H9 (cell line): ENCODE measurements at regions not wholly inside any gene's neighbourhood (a gene's known extent, or its start where the extent isn't known, plus 50 kb on each side); places are given as distances from the start of the nearest gene placed in this dataset.

ENCODE experiments used
- DNase-seq: peaks from one replicate; pipeline ENCODE4 v3.0.0-alpha.2; 2017
- H2AFZ ChIP-seq: one replicate; pipeline ENCODE4 v1.6.1; 2013; ENCODE audit warnings: mild to moderate bottlenecking, low read length, control low read depth, moderate library complexity
- H2AK5ac ChIP-seq: 2 replicates; pipeline ENCODE4 v1.6.1; 2013; ENCODE audit warnings: low read length, control low read depth, mixed read lengths; ENCODE audit not compliant: insufficient read length
- H2BK120ac ChIP-seq: one replicate; pipeline ENCODE4 v1.6.1; 2013; ENCODE audit warnings: low read depth, mild to moderate bottlenecking, low read length, control low read depth, inconsistent platforms; ENCODE audit not compliant: poor library complexity, severe bottlenecking
- H2BK12ac ChIP-seq: 2 replicates; pipeline ENCODE4 v1.6.1; 2013; ENCODE audit warnings: low read length, control low read depth, mixed read lengths, low read depth; ENCODE audit not compliant: insufficient read length
- H2BK15ac ChIP-seq: 2 replicates; pipeline ENCODE4 v1.6.1; 2013; ENCODE audit warnings: low read depth, low read length, control low read depth
- H2BK20ac ChIP-seq: one replicate; pipeline ENCODE4 v1.6.1; 2013; ENCODE audit warnings: low read depth, mild to moderate bottlenecking, low read length, control low read depth, inconsistent platforms; ENCODE audit not compliant: poor library complexity, severe bottlenecking
- H2BK5ac ChIP-seq: 2 replicates; pipeline ENCODE4 v1.6.1; 2013; ENCODE audit warnings: low read length, control low read depth, mixed read lengths; ENCODE audit not compliant: insufficient read length
- H3K14ac ChIP-seq: 2 replicates; pipeline ENCODE4 v1.6.1; 2013; ENCODE audit warnings: low read length, control low read depth; ENCODE audit not compliant: insufficient read depth
- H3K18ac ChIP-seq: 2 replicates; pipeline ENCODE4 v1.6.1; 2013; ENCODE audit warnings: low read depth, mild to moderate bottlenecking, mixed read lengths, low read length, control low read depth; ENCODE audit not compliant: insufficient read length
- H3K23ac ChIP-seq: 2 replicates; pipeline ENCODE4 v1.6.1; 2013; ENCODE audit warnings: low read length, control low read depth, mixed read lengths, low read depth; ENCODE audit not compliant: insufficient read length
- H3K23me2 ChIP-seq: 2 replicates; pipeline ENCODE4 v1.6.1; 2013; ENCODE audit warnings: low read depth, mild to moderate bottlenecking, mixed read lengths, low read length, control low read depth; ENCODE audit not compliant: insufficient read length, poor library complexity, severe bottlenecking
- H3K27ac ChIP-seq: 2 replicates; pipeline ENCODE4 v1.5.1; 2013; ENCODE audit warnings: low read length, control low read depth, mixed read lengths, low read depth; ENCODE audit not compliant: insufficient read length
- H3K27me3 ChIP-seq: 2 replicates; pipeline ENCODE4 v1.6.1; 2013; ENCODE audit warnings: low read length, control low read depth, inconsistent platforms; ENCODE audit not compliant: insufficient read depth
- H3K4ac ChIP-seq: 2 replicates; pipeline ENCODE4 v1.6.1; 2013; ENCODE audit warnings: low read depth, mild to moderate bottlenecking, control low read depth, inconsistent platforms, low read length, moderate library complexity
- H3K4me1 ChIP-seq: 2 replicates; pipeline ENCODE4 v1.6.1; 2013; ENCODE audit warnings: low read length, control low read depth, inconsistent platforms; ENCODE audit not compliant: insufficient read depth
- H3K4me2 ChIP-seq: 2 replicates; pipeline ENCODE4 v1.6.1; 2013; ENCODE audit warnings: low read length, control low read depth, mixed read lengths; ENCODE audit not compliant: insufficient read length, insufficient read depth
- H3K56ac ChIP-seq: 2 replicates; pipeline ENCODE4 v1.6.1; 2013; ENCODE audit warnings: low read depth, mild to moderate bottlenecking, mixed read lengths, low read length, control low read depth; ENCODE audit not compliant: insufficient read length
- H3K79me1 ChIP-seq: 2 replicates; pipeline ENCODE4 v1.6.1; 2013; ENCODE audit warnings: low read depth, mild to moderate bottlenecking, moderate library complexity, low read length, control low read depth, inconsistent platforms; ENCODE audit not compliant: insufficient read depth, poor library complexity, severe bottlenecking
- H3K79me2 ChIP-seq: 2 replicates; pipeline ENCODE4 v1.6.1; 2013; ENCODE audit warnings: low read length, control low read depth, inconsistent platforms; ENCODE audit not compliant: insufficient read depth
- H3K9ac ChIP-seq: 2 replicates; pipeline ENCODE4 v1.6.1; 2013; ENCODE audit warnings: low read length, control low read depth, mixed read lengths; ENCODE audit not compliant: insufficient read length; ENCODE audit errors: extremely low read depth
- H3K9me3 ChIP-seq: one replicate; pipeline ENCODE4 v1.6.1; 2013; ENCODE audit warnings: low read depth, low read length, inconsistent platforms; ENCODE audit not compliant: control insufficient read depth
- H3T11ph ChIP-seq: one replicate; pipeline ENCODE4 v1.6.1; 2013; ENCODE audit warnings: mild to moderate bottlenecking, low read length, control low read depth, inconsistent platforms
- H4K20me1 ChIP-seq: one replicate; pipeline ENCODE4 v1.6.1; 2013; ENCODE audit not compliant: control insufficient read depth, insufficient read length, insufficient read depth
- H4K5ac ChIP-seq: 2 replicates; pipeline ENCODE4 v1.6.1; 2013; ENCODE audit warnings: low read depth, mild to moderate bottlenecking, mixed read lengths, low read length, control low read depth; ENCODE audit not compliant: insufficient read length
- H4K8ac ChIP-seq: replicated peaks from 2 replicates; pipeline ENCODE4 v1.6.1; 2013; ENCODE audit warnings: low read length, control low read depth, mixed read lengths, low read depth; ENCODE audit not compliant: insufficient read length
- H4K91ac ChIP-seq: 2 replicates; pipeline ENCODE4 v1.6.1; 2013; ENCODE audit warnings: low read depth, mild to moderate bottlenecking, moderate library complexity, mixed read lengths, low read length, control low read depth; ENCODE audit not compliant: insufficient read length
- H3K27ac Mint-ChIP-seq, 3 experiments: 2 replicates in 2 of 3; 3 replicates in 1 of 3; pipeline ENCODE4 v1.8.0; 2020 to 2021; ENCODE audit warnings: mixed read lengths in 3 of 3, mild to moderate bottlenecking in 1 of 3, moderate library complexity in 1 of 3
- H3K27me3 Mint-ChIP-seq: 2 replicates; pipeline ENCODE4 v1.8.0; 2021; ENCODE audit warnings: low read depth, mild to moderate bottlenecking, moderate library complexity, mixed read lengths
- H3K36me3 Mint-ChIP-seq, 3 experiments: 2 replicates in 2 of 3; 3 replicates in 1 of 3; pipeline ENCODE4 v1.8.0; 2020 to 2021; ENCODE audit warnings: low read depth in 3 of 3, mixed read lengths in 3 of 3; ENCODE audit not compliant: insufficient read depth in 1 of 3
- H3K4me1 Mint-ChIP-seq, 2 experiments: 2 replicates each; pipeline ENCODE4 v1.8.0; 2020; ENCODE audit warnings: mixed read lengths in 2 of 2
- H3K4me3 Mint-ChIP-seq, 2 experiments: 2 replicates in 1 of 2; 3 replicates in 1 of 2; pipeline ENCODE4 v1.8.0; 2020 to 2021; ENCODE audit warnings: mild to moderate bottlenecking in 2 of 2, mixed read lengths in 2 of 2, moderate library complexity in 1 of 2
- H3K9me3 Mint-ChIP-seq, 2 experiments: 2 replicates in 1 of 2; 3 replicates in 1 of 2; pipeline ENCODE4 v1.8.0; 2020; ENCODE audit warnings: mild to moderate bottlenecking in 2 of 2, mixed read lengths in 2 of 2, moderate library complexity in 1 of 2
- TF ChIP-seq, protein P1 (sequence below): fragments of 200-600 bp; sonication (generic); conservative IDR thresholded peaks from 3 replicates; pipeline ENCODE4 v1.8.0; 2021; ENCODE audit warnings: antibody characterized with exemption, mild to moderate bottlenecking

GRCh38 chr4:107216379-107216778 lies 180.3 kb upstream of the DKK2 start:
- no peak overlapping the region for H3K56ac ChIP-seq
- TF ChIP-seq, protein P1, sequence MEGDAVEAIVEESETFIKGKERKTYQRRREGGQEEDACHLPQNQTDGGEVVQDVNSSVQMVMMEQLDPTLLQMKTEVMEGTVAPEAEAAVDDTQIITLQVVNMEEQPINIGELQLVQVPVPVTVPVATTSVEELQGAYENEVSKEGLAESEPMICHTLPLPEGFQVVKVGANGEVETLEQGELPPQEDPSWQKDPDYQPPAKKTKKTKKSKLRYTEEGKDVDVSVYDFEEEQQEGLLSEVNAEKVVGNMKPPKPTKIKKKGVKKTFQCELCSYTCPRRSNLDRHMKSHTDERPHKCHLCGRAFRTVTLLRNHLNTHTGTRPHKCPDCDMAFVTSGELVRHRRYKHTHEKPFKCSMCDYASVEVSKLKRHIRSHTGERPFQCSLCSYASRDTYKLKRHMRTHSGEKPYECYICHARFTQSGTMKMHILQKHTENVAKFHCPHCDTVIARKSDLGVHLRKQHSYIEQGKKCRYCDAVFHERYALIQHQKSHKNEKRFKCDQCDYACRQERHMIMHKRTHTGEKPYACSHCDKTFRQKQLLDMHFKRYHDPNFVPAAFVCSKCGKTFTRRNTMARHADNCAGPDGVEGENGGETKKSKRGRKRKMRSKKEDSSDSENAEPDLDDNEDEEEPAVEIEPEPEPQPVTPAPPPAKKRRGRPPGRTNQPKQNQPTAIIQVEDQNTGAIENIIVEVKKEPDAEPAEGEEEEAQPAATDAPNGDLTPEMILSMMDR: no peak
- no peak overlapping the region for H3K27ac Mint-ChIP-seq

More at GRCh38 chr4:107216379-107216778, 180.3 kb upstream of the DKK2 start:
- Histone ChIP-seq H3K9me3 (no peaks in the 10 kb centered on the region), H3K23me2 (no peaks in the 10 kb centered on the region), H4K5ac (no peak overlapping the region), H3K27ac (no peak overlapping the region), H3T11ph (no peak overlapping the region), H3K23ac (no peak overlapping the region), H2BK120ac (no peak overlapping the region), H3K9ac (no peak overlapping the region), H4K20me1 (no peaks in the 10 kb centered on the region), H3K4ac (no peak overlapping the region), H3K4me1 (no peaks in the 10 kb centered on the region), H2BK20ac (no peak overlapping the region), H3K14ac (no peak overlapping the region), H3K18ac (no peak overlapping the region), H4K91ac (no peak overlapping the region), H2BK12ac (no peak overlapping the region), H3K27me3 (no peaks in the 10 kb centered on the region), H2AK5ac (no peak overlapping the region), H2BK15ac (no peak overlapping the region), H2AFZ (no peak overlapping the region), H2BK5ac (no peak overlapping the region), H3K79me2 (no peaks in the 10 kb centered on the region), H4K8ac (no peak overlapping the region), H3K79me1 (no peaks in the 10 kb centered on the region), H3K4me2 (no peak overlapping the region)
- H3K4me3 Mint-ChIP-seq: no peak overlapping the region
- no peaks in the 10 kb centered on the region for H3K36me3 Mint-ChIP-seq
- no peaks in the 10 kb centered on the region for H3K9me3 Mint-ChIP-seq
- H3K27me3 Mint-ChIP-seq: no peaks in the 10 kb centered on the region
- DNase-seq: no peak
- no peaks in the 10 kb centered on the region for H3K4me1 Mint-ChIP-seq
